ENCODE measurements at regions not wholly inside any gene's neighbourhood (a gene's known extent, or its start where the extent isn't known, plus 50 kb on each side); places are given as distances from the start of the nearest gene placed in this dataset.
A peak's percentile ranks its signal among the peaks of the same experiment; 100 is the strongest.

DNA sequence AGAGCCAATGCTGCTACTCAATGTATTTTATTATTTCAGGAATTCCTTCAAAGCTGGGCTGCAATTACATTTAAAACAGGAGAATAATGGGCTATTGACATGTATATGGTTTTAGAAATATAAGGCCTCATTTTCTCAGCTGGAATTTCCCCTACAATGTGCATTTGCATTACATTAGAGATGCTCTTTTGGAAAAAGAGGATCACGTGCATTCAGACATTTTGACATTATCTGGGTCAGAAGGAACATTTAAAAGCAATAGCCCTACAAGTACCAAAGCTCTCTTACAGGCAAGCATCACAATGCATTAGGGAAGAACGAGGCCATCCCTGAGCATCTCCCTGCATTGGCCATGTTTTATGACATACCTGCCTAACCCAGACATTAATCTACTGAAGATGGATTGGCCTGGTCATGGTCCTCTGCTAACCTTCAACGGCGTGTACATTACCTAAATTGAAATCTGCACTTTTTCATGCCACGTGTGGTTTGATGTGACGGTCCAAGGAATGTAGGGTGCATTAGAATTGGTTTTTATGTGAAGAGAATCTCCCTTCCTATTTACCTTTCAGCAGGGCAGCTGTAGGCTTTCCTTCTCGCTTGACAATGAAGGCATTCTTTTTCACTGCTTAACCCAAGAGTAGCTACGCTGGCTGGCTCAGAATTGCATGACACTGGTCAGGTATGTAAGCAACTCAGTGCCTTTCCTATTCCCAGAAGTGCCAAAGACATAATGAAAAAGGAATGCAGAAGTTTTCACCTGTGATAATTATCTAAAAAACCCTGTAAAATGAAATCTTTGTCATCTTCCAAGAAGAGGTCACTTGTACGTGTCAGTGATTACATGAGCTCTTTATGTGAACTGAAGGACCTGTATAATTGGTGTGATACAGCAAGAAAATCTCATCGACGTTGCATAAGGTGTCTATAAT is 212.3 kb upstream of the MPDZ start:
- peak; percentile 33 for DNase-seq (ENCODE audit: low read depth, low spot score)

DNA sequence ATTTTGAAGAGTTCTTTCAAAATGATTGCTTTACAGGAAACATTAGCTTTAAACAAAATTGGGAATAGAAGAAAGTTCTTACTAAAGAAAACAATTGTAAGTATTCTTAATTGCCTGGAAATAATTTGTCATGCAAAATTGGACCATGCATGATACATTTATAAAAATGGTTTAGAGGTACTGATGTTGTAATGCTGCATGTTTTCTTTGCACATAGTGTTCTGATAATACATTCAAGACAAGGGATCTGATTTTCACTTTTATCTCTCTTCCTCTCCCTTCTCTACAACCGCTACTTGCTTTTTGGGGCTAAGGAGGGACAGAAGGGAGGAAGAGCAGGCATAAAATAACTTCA is 211.6 kb upstream of the MPDZ start:
- DNase-seq (ENCODE audit: low read depth, low spot score) = no peak

- no peak for DNase-seq (ENCODE audit: low read depth, low spot score)
These were observed 208.4 kb upstream of the MPDZ start for GRCh38 chr9:13487936-13488335.

GRCh38 chr9:13487498-13487897 is 208.0 kb upstream of the MPDZ start:
- DNase-seq (ENCODE audit: low read depth, low spot score) = no peak

GRCh38 chr9:13487071-13487470 is 207.6 kb upstream of the MPDZ start:
- peak; percentile 7 for DNase-seq (ENCODE audit: low read depth, low spot score)

DNA sequence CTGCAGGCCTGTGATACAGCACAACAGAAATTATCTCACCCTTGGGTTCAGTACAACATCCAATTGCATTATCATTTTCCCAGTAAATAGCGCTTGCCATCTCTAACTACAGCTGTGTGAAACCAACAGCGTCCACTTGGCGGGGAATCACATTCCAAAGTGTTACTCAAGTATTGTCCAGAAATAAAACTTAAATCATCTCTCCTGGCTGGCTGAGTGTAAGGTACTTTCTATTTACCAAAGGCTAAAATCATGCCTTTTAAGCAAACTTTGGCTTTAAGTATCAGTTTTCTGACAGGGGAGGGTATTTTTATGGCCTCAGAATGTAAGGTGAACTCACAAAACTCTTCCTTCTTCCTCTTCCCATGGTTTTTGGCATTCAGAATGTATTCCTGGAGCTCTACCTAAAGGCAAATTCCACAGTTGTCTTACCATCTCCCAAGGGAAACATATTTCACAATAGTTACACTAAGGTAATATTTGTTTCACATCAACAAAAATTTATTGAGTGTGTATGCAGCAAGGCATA is 205.6 kb upstream of the MPDZ start:
- DNase-seq (ENCODE audit: low read depth, low spot score) = no peak

DNA sequence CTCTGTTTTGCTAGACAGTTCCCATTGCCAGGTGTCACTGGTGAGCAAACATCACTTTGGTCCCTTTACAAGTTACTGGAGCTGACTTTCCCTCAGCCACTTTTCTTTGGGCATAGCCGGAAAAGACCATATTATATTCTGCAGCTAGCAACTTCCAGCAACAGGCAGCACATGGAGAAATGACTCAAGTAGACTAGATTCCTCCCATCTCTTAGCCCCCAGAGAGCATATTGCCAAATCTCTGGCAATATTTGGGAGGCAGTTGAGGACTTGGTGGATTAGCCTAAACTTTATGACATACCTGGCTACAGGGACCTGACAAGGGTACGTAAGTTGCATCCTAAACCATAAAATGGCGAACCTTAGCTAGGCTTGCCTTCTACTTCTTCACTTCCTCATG is 204.7 kb upstream of the MPDZ start:
- DNase-seq (ENCODE audit: low read depth, low spot score) = no peak

DNA sequence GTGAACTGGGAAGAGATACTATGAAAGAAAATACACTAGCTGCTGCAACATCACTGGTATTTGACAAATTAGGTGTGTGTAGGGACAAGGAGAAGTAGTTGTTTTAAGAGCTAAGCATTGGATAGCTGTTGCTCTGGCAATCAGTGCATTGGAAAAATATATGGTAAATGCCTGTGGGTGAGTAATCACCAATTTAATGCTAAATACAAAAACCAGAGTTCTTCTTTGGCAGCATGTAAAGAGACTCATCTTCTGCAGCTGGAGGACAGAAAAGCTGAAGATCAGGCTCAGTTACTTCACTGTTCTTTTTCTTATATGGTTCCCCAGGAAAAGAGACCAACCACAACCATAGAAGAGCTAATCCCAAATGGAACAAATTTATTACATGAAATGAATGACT is 201.8 kb upstream of the MPDZ start:
- DNase-seq (ENCODE audit: low read depth, low spot score) = no peak

GRCh38 chr9:13480693-13481092 is 201.2 kb upstream of the MPDZ start:
- peak; percentile 6 for DNase-seq (ENCODE audit: low read depth, low spot score)

DNA sequence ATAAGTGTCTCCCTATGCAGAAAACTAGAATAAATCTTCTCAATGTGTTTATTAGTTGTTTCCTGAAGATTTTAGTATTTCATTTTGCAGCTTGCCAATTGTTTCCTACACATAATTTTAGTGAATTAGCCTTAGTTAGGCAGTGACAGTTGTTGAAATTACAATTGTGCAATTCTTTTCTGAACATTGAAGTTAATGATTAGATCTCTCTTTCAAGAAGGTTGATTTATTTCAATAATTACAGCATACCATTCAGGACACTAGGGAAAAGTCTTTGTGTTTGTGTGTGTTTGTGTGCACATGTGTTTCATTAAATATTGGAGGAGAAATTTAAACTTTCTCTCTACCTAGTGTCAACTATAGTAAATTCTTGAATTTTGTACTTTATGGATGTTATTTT is 199.6 kb upstream of the MPDZ start:
- no peak for DNase-seq (ENCODE audit: low read depth, low spot score)

GRCh38 chr9:13478639-13479038 is 199.1 kb upstream of the MPDZ start:
- no peak for DNase-seq (ENCODE audit: low read depth, low spot score)

- no peak for DNase-seq (ENCODE audit: low read depth, low spot score)
These were observed 198.7 kb upstream of the MPDZ start for GRCh38 chr9:13478160-13478559.

DNA sequence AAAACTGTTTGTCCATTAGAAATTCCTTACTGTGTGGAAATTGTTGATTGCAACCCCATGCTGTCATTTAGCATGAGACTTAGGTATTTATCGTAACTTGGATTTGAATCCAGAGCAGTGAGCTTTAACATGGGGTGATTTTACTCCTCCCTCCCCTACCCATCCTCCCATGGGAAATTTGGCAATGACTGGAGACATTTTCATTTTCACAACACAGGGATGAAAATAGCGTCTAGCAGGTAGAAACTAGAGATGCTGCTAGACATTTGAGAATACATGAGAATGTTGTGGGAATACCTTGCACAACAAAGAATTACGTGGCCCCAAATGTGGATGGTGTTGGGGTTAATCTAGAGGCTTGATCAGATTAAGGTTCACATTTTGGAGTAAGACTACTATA is 191.3 kb upstream of the MPDZ start:
- DNase-seq (ENCODE audit: low read depth, low spot score) = no peak

GRCh38 chr9:13467157-13467556 is 187.7 kb upstream of the MPDZ start:
- no peak for DNase-seq (ENCODE audit: low read depth, low spot score)

- no peak for DNase-seq (ENCODE audit: low read depth, low spot score)
These were observed 182.0 kb upstream of the MPDZ start for GRCh38 chr9:13461414-13461991.

DNA sequence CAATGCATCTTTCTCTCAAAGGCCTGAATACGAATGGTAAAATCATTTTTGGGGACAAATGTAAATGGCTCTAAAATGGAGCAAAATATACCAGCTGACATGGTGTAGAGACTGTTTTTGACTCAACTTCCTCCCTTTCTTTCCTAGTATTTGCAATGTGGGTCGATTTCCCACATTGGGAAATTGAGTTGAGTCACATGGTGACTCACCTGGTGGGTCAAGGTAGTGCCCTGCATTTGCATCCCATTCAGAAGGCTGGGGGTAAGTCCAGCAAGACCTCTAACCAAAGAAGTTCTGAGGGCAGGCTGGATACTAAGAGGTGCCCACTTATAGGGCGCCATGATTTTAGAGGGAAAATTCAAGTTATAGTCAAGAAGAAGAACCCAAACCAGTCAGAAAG is 179.6 kb upstream of the MPDZ start:
- DNase-seq (ENCODE audit: low read depth, low spot score) = no peak

DNA sequence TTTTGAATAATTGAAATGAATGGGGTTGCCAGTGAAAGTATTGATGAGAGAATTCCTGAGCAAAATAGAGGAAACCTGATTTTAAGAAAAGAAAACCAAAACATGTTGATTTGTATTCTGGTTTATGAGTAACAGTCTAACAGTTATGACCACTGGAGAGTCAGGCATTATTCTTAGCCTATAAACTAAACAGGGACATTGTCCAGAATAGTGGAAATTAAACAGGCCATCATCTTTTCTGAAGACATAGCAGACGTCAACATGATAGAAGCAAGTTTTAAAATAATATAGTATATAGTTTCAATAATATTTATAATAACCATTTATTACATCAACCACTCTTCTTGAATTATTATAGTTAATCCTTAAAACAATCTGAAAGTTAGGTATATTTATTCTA is 178.3 kb upstream of the MPDZ start:
- DNase-seq (ENCODE audit: low read depth, low spot score) = no peak

DNA sequence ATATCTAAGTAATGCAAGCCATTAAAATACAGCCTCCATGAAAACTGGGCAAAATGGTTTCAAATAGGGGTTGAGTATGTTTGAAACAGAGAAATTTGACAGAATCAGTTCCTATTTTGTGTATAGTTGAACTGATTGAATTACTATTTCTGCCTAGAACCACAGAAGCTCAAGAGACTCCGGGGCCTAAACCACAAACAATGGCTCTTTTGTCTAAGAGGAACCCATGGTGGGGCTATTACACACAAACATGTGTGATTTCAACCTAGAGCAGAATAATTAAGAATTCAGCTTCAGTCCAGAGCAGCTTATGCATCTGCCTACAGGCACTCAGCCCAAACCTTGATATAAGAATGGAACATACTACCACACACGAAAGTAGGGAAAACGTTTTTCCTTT is 171.2 kb upstream of the MPDZ start:
- DNase-seq (ENCODE audit: low read depth, low spot score) = no peak

GRCh38 chr9:13448482-13448881 is 169.0 kb upstream of the MPDZ start:
- DNase-seq (ENCODE audit: low read depth, low spot score) = no peak

DNA sequence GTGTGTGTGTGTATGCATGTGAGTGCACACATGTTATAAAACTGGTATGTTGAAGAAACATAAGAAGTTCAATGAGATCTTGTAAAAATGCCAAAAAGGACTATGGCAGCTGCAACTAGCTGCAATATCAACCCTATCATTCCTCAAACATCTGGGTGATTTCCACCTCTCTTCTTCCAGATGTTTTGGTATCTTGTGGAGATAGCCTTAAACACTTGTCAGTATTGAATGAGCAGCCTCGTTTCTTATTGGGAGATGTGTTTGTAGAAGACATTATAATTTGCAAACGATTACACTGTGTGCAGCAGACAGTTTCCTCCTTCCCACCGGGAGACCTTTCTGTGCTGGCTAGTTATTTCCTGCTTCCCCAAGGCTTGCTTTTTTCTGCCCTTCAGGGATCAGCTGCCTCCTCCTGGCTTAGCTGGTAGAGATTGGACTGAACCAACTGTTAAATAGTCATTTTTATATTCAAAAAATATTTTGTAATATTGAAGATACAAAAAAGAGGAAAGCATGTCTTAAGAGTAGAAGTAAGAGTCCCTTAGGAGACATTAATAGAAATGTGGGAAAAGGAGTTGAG is 168.4 kb upstream of the MPDZ start:
- DNase-seq (ENCODE audit: low read depth, low spot score) = no peak

DNA sequence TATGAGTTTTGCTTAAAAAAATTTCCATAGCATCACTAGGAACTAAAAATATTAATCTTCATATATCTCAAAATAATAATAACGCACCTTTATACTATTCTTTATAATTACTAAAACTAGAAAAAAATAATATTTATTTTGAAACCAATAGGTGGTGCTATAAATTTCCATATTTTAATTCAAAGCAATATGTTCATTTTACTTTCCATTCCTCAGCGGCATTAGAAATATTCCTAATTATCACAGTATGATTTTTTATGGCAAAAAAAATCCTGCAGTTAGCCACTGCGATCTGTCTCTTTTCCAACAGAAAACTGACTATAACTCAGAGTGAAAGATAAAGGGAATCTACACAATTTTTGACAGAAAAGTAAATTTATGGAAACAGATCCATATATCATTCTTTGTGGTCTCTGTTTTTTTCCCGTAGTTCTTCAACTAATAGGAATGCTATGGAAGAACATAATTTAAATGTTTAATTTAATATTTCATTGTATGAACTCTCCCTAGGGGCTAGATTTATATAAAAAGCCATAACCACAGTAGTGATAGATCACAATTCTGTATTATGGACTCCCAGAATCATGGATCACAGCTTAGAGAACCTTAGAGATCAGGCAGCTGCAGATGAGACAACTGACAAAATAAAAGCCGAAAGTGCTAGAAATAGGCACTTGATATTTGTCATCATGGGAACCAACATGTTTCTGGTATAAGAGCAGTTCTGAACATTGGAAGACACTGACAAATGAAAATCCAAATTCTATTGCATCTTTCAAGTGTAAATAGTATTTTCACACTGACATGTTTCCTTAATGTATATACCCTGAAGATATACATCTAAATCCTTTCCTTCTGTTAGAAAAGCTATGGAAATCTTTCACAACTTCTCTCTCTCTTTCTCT is 167.7 kb upstream of the MPDZ start:
- DNase-seq (ENCODE audit: low read depth, low spot score) = no peak
